ENCODE measurements at regions not wholly inside any gene's neighbourhood (a gene's known extent, or its start where the extent isn't known, plus 50 kb on each side); places are given as distances from the start of the nearest gene placed in this dataset.

DNA sequence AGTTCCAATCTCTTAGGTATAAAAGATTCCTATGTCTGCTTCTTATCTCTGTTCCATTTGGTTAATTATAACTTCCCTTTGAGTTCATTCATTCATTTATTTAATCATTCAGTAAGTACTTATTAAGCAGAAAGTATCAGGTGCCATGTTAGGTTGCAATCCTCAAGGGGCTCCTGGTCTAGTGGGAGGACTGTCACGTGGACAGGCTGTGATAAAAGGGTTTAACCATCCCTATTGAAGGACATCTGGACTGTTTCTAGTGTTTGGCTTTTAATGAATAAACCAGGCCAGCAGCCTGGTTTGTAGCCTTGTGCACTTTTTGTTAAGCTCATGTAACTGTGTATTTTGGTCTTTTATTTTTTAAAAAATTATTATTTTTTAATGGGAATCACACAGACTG is 162.1 kb upstream of the OGFRL1 start:
- TF ChIP-seq, protein P1, sequence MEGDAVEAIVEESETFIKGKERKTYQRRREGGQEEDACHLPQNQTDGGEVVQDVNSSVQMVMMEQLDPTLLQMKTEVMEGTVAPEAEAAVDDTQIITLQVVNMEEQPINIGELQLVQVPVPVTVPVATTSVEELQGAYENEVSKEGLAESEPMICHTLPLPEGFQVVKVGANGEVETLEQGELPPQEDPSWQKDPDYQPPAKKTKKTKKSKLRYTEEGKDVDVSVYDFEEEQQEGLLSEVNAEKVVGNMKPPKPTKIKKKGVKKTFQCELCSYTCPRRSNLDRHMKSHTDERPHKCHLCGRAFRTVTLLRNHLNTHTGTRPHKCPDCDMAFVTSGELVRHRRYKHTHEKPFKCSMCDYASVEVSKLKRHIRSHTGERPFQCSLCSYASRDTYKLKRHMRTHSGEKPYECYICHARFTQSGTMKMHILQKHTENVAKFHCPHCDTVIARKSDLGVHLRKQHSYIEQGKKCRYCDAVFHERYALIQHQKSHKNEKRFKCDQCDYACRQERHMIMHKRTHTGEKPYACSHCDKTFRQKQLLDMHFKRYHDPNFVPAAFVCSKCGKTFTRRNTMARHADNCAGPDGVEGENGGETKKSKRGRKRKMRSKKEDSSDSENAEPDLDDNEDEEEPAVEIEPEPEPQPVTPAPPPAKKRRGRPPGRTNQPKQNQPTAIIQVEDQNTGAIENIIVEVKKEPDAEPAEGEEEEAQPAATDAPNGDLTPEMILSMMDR (IDR thresholded peaks at IDR 0.05; ENCODE audit: borderline replicate concordance, extremely low read depth, low read length, poor library complexity, severe bottlenecking) = no peak
- no peak for TF ChIP-seq EZH2 (IDR thresholded peaks at IDR 0.05; ENCODE audit: borderline replicate concordance, low read depth, low read length, severe bottlenecking)

All from DND-41 (cell line).